Activated CD8-positive, alpha-beta memory T cell treated with anti-CD3 and anti-CD28 coated beads for 36 hours (primary cell): ENCODE measurements at regions not wholly inside any gene's neighbourhood (a gene's known extent, or its start where the extent isn't known, plus 50 kb on each side); places are given as distances from the start of the nearest gene placed in this dataset.

Source experiments
- CTCF ChIA-PET: fragments of 350-600 bp; sonication (Branson Sonifier 250); formaldehyde crosslinking; loops from one replicate; lab custom pipeline; 2021; ENCODE audit warnings: antibody characterized with exemption; lab: Charles Lee
- POLR2A ChIA-PET: fragments of 350-600 bp; sonication (Branson Sonifier 250); formaldehyde crosslinking; loops from one replicate; lab custom pipeline; 2021; ENCODE audit warnings: antibody characterized with exemption; lab: Charles Lee

DNA sequence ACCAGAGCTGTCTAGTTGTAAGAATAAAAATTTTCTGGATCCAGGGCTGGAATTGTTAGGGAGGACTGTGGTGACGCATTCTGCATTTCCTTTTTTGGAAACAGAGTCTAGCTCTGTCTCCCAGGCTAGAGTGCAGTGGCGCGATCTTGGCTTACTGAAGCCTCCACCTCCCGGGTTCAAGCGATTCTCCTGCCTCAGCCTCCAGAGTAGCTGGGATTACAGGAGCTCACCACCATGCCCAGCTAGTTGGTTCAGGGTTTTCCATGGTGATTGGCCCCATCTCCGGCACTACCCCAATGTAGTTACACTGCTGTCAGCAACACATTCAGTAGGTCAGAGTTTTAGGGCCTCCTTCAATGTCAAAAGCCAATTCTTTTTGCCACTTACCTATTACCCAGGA lies 58.6 kb upstream of the RNF152 start:
- ChIA-PET CTCF (interaction anchor here (1.1 kb wide), 1 partner anchor 22 kb away, joined by 3 read pairs; no protein-coding TSS in a partner anchor), POLR2A (no interaction called here)

DNA sequence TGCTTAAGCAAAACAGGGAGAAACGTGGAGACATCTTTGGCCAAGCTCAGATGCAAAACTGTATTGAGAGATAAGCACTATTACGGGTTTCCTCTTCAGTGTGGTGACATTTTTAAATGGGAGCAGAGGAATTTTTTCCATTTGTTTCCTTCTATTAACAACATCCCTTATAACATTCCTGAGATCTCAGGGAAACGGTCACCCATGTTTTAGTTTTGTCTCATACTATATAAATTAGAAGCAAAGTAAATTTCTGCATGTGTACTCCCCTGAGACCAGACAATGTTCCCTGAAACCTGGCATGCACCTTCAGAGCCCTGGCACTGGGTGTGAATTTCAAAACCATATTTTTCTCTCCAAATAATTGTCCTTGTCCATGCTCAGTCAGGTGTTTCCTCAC lies 57.6 kb upstream of the RNF152 start:
- POLR2A ChIA-PET: no interaction called here
- CTCF ChIA-PET: no interaction called here

DNA sequence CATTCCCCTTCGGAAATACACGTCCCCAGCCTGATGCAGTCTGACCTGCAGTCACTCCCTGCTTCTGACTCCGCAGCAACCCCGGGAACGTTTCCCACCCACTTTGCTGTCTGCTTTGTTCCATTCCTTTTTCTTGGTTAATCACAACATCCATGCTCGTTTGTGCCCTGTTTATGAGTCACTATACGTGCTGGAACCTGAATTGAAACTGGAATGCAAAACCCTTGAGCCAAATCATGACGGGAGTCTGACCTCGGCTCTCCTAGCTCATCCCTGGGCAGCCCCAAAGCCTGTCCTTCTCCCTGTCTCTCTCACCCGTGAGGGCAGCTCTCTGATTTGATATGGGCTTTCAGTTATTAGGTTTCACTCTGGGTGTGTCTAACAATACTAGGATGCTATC lies 57.1 kb upstream of the RNF152 start:
- POLR2A ChIA-PET: no interaction called here

DNA sequence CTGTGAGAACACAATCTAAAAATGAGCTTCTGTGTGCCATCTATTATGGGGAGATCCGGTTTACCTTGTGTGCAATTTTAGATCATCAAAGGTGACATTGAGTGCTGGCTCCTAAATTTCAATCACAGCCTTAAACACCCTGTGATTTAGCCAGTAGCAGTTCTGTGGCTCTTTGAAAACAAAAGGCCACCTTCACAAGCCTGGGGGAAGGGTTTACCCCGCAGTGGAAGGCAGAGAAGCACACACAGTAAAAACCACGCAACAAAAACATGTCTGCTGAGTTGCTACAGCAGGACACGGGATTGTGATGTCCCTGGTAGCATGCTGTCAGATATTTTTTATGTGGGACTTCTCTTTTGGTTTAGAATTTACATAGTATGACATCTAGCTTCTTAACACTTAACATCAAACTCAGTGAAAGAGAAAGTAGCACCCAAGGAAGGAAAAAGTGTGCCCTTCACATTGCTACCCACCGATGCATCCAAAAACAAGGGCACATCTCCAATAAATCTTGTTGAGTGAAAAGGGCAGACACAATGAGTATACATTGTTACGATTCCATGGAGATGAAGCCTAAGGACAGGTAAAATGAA lies 56.1 kb upstream of the RNF152 start:
- ChIA-PET CTCF (no interaction called here), POLR2A (no interaction called here)

More for the DNA sequence above, 57.1 kb upstream of the RNF152 start:
- CTCF ChIA-PET: no interaction called here

DNA sequence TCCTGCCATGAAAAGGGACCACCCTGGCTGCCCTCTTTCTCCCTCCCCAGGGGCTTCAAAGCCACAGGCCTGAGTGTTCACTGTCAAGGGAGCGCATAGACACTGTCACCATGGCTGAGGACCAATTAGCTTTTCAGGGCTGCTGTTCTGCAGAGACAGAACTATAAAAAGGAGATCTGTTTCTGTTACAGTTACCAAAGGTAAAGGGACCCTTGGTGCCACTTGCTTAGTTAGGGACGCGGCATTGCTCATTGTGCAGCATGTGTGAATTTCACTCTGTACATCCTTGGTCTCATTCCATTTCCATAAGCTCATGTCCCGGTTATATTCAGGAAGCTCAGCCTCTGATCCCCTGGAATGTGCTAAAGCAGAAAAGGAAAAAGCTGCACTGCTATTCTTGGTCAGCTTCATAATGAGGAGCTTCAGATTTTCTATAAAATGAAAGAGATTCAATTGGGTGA lies 55.5 kb upstream of the RNF152 start:
- ChIA-PET CTCF (no interaction called here), POLR2A (no interaction called here)

DNA sequence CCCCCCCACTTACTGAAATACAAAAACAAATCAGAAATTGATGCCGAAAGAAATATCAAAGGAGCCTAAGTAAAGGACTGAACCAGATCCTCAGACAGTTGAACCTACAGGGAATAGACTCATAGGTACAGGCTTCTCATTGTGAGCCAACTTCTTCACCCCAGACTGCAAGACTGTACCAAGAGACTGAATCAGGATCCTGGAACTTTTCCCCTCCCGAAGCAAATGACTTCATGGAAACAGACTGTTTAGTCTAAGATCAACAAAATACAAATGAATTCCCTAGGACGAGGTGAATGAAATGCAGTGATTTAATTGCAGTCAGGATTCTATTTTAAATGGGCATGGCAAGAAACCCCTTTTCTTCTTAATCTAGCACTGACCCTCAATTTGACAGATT lies 53.6 kb upstream of the RNF152 start:
- ChIA-PET POLR2A (no interaction called here), CTCF (no interaction called here)

DNA sequence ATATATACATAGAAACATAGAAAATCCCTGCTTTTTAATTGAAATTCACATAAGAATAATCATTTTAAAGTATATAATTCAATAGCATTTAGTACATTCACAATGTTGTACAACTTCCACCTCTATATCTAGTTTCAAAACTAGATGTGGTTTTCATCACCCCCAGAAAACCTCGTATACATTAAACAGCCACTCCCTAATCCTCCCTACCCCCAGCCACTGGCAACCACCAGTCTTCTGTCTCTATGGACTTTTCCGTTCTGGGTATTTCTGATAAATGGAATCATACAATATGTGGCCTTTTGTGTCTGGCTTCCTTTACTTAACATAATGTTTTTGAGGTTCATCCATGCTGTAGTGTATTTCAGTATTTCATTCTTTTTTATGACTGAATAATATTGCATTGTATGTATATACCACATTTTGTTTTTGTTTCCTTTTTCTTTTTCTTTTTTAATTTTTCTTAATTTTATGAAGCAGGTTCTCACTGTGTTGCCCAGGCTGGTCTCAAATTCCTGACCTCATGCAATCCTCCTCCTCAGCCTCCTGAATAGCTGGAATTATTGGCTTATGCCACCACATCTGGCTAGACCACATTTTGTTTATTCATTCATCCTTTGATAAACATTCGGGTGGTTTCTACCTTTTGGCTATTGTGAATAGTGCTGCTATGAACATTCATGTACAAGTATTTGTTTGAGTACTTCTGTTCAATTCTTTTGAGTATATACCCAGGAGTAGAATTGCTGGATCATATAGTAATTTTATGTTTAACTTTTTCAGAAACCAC lies 50.6 kb upstream of the RNF152 start:
- CTCF ChIA-PET: no interaction called here
- POLR2A ChIA-PET: no interaction called here
